PC-9 (cell line): ENCODE measurements at regions not wholly inside any gene's neighbourhood (a gene's known extent, or its start where the extent isn't known, plus 50 kb on each side); places are given as distances from the start of the nearest gene placed in this dataset.

ENCODE experiments used
- BruUV-seq: library from RNA; stranded (reverse); fragments of 400-500 nt; replicated peaks from 2 replicates; lab custom pipeline; 2021; lab: Mats Ljungman, UMichigan
- CTCF ChIA-PET: fragments of 300-600 bp; sonication (Branson Sonifier 250); formaldehyde crosslinking; loops from one replicate; lab custom pipeline; 2022; ENCODE audit warnings: antibody characterized with exemption; lab: Charles Lee
- POLR2A ChIA-PET: fragments of 300-600 bp; sonication (Branson Sonifier 250); formaldehyde crosslinking; loops from one replicate; lab custom pipeline; 2022; ENCODE audit warnings: antibody characterized with exemption; ENCODE audit not compliant: unreplicated experiment; lab: Charles Lee
- DNase-seq, 2 experiments: peaks; one replicate each; pipeline versions ENCODE4 v3.0.0 to v3.0.0-alpha.2; 2015 to 2022; ENCODE audit warnings: mixed read lengths in 1 of 2
- H2AFZ ChIP-seq: fragments of 200-600 bp; sonication (generic); 2 replicates; pipeline ENCODE4 v1.8.1; 2017; ENCODE audit warnings: antibody characterized with exemption
- H3F3A ChIP-seq: fragments of 200-600 bp; sonication (generic); 2 replicates; pipeline ENCODE4 v1.8.1; 2017; ENCODE audit warnings: antibody characterized with exemption, mild to moderate bottlenecking, low read depth; ENCODE audit not compliant: insufficient read depth
- H3K27ac ChIP-seq: fragments of 200-600 bp; sonication (generic); 2 replicates; pipeline ENCODE4 v1.6.1; 2016; ENCODE audit warnings: mixed run types
- H3K27me3 ChIP-seq: fragments of 200-600 bp; sonication (generic); 2 replicates; pipeline ENCODE4 v1.6.1; 2016; ENCODE audit warnings: low read depth, mixed run types; ENCODE audit not compliant: insufficient read depth
- H3K36me3 ChIP-seq: fragments of 200-600 bp; sonication (generic); 2 replicates; pipeline ENCODE4 v1.6.1; 2016; ENCODE audit warnings: low read depth, mixed run types
- H3K4me1 ChIP-seq: fragments of 200-600 bp; sonication (generic); replicated peaks from 2 replicates; pipeline ENCODE4 v1.6.1; 2016; ENCODE audit warnings: mixed run types; ENCODE audit not compliant: insufficient read depth
- H3K4me2 ChIP-seq: fragments of 200-600 bp; sonication (generic); 2 replicates; pipeline ENCODE4 v1.6.1; 2017; ENCODE audit warnings: mixed run types
- H3K4me3 ChIP-seq: fragments of 200-600 bp; sonication (generic); 2 replicates; pipeline ENCODE4 v1.6.1; 2016; ENCODE audit warnings: mixed run types
- H3K79me2 ChIP-seq: fragments of 200-600 bp; sonication (generic); 2 replicates; pipeline ENCODE4 v1.6.1; 2017; ENCODE audit warnings: low read depth, mixed run types
- H3K9me2 ChIP-seq: fragments of 200-600 bp; sonication (generic); 2 replicates; pipeline ENCODE4 v1.8.1; 2017; ENCODE audit warnings: mild to moderate bottlenecking; ENCODE audit not compliant: insufficient read depth
- H3K9me3 ChIP-seq: fragments of 200-600 bp; sonication (generic); 2 replicates; pipeline ENCODE4 v1.8.1; 2016; ENCODE audit warnings: low read depth; ENCODE audit not compliant: insufficient read depth
- H4K20me1 ChIP-seq: fragments of 200-600 bp; sonication (generic); 2 replicates; pipeline ENCODE4 v1.8.1; 2017; ENCODE audit not compliant: insufficient read depth
- EZH2 ChIP-seq: fragments of 200-600 bp; sonication (generic); IDR thresholded peaks from 2 replicates; pipeline ENCODE4 v1.8.0; 2017; ENCODE audit warnings: antibody characterized with exemption, low read depth
- intact Hi-C: fragments of 100-400 bp; cut with micrococcal nuclease; formaldehyde crosslinking; loops from one replicate; pipeline ENCODE4 v1.10.0; 2022; ENCODE audit not compliant: unreplicated experiment
- TF ChIP-seq, protein P1 (sequence below): fragments of 200-600 bp; sonication (generic); conservative IDR thresholded peaks from 2 replicates; pipeline ENCODE4 v1.6.1; 2017; ENCODE audit warnings: mixed run types, antibody characterized with exemption, mild to moderate bottlenecking, moderate library complexity

DNA sequence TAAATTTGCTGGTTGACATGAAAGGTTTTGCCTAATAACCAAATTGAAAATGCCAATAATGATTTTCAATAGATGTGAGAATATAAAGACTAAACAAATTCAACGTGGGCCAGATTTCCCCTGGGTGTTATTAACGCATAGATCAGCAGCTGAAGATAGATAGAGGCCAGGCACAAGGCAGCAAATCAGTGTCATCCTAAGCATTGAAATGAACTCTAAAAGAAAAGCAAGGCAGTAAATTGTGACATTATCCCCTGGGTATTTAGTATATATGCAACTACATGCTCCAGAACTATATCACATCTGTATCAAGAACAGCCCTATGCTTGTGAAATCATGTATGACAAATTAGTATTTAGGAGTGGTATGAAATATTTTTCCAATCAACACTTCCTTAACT, 167.1 kb upstream of the EPHA3 start:
- H3K9me2 ChIP-seq, result no peaks in the 10 kb centered on the region
- H3K36me3 ChIP-seq, result no peaks in the 10 kb centered on the region
- H3K4me2 ChIP-seq, result no peak overlapping the region
- DNase-seq, result no peak
- intact Hi-C loops, result no loop called here
- H3K79me2 ChIP-seq, result no peaks in the 10 kb centered on the region
- no peaks in the 10 kb centered on the region for H3K9me3 ChIP-seq
- no peaks in the 10 kb centered on the region for H3F3A ChIP-seq
- H4K20me1 ChIP-seq, result no peaks in the 10 kb centered on the region
- no TSS peak for BruUV-seq
- H3K4me1 ChIP-seq, result no peaks in the 10 kb centered on the region
- H3K27me3 ChIP-seq, result no peaks in the 10 kb centered on the region
- H3K4me3 ChIP-seq, result no peak overlapping the region
- ChIA-PET POLR2A (no interaction called here), CTCF (no interaction called here)
- H2AFZ ChIP-seq, result no peak overlapping the region
- TF ChIP-seq EZH2, result no peak
- TF ChIP-seq, protein P1, sequence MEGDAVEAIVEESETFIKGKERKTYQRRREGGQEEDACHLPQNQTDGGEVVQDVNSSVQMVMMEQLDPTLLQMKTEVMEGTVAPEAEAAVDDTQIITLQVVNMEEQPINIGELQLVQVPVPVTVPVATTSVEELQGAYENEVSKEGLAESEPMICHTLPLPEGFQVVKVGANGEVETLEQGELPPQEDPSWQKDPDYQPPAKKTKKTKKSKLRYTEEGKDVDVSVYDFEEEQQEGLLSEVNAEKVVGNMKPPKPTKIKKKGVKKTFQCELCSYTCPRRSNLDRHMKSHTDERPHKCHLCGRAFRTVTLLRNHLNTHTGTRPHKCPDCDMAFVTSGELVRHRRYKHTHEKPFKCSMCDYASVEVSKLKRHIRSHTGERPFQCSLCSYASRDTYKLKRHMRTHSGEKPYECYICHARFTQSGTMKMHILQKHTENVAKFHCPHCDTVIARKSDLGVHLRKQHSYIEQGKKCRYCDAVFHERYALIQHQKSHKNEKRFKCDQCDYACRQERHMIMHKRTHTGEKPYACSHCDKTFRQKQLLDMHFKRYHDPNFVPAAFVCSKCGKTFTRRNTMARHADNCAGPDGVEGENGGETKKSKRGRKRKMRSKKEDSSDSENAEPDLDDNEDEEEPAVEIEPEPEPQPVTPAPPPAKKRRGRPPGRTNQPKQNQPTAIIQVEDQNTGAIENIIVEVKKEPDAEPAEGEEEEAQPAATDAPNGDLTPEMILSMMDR, result no peak
- no peak overlapping the region for H3K27ac ChIP-seq

DNA sequence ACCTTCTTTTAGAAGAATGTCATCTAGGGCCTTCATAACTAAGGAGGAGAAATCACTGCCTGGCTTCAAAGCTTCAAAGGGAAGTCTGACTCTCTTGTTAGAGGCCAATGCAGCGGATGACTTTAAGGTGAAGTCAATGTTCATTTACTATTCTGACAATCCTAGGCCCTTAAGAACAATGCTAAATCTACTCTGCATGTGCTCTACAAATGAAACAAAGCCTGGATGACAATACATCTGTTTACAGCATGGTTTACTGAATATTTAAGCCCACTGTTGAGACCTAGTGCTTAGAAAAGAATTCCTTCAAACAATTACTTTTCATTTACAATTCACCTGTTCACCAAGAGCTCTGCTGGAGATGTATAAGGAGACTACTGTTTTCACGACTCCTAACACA, 160.4 kb upstream of the EPHA3 start:
- no peaks in the 10 kb centered on the region for H3F3A ChIP-seq
- no peaks in the 10 kb centered on the region for H3K9me2 ChIP-seq
- intact Hi-C loops, result no loop called here
- no peak overlapping the region for H3K4me3 ChIP-seq
- DNase-seq, result no peak
- ChIA-PET CTCF (no interaction called here), POLR2A (no interaction called here)
- TF ChIP-seq EZH2, result no peak
- TF ChIP-seq, protein P1, result no peak
- no peaks in the 10 kb centered on the region for H3K79me2 ChIP-seq
- no TSS peak for BruUV-seq
- H3K27ac ChIP-seq, result no peak overlapping the region
- no peaks in the 10 kb centered on the region for H3K27me3 ChIP-seq
- no peaks in the 10 kb centered on the region for H3K4me1 ChIP-seq
- H4K20me1 ChIP-seq, result no peaks in the 10 kb centered on the region
- H3K36me3 ChIP-seq, result no peaks in the 10 kb centered on the region
- H2AFZ ChIP-seq, result no peak overlapping the region
- no peaks in the 10 kb centered on the region for H3K9me3 ChIP-seq
- H3K4me2 ChIP-seq, result no peak overlapping the region

DNA sequence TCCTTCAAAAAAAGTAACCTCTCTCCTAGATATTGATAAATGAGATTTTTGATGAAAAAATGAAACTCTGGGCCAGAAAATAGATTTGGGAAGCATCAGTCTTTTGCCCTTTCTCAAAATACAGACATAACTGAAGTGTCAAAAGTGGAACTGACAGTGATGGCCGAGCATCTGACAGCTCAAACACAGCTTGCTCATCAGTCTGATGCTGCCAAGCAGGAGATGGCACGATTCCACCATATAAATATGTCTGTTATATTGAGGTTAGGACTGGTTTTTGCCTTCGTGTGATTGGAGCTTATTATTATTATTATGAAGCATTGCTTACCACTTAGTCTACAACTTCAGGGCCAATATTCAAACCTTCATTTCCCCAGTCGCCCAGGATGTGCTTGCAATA, 152.6 kb upstream of the EPHA3 start:
- H3K4me3 ChIP-seq, result no peak overlapping the region
- H4K20me1 ChIP-seq, result no peaks in the 10 kb centered on the region
- no peaks in the 10 kb centered on the region for H3K79me2 ChIP-seq
- no peak overlapping the region for H3K27ac ChIP-seq
- CTCF ChIA-PET, result no interaction called here
- no TSS peak for BruUV-seq
- no peaks in the 10 kb centered on the region for H3K9me2 ChIP-seq
- intact Hi-C loops, result no loop called here
- POLR2A ChIA-PET, result no interaction called here
- no peaks in the 10 kb centered on the region for H3F3A ChIP-seq
- no peaks in the 10 kb centered on the region for H3K27me3 ChIP-seq
- H3K4me2 ChIP-seq, result no peak overlapping the region
- H3K4me1 ChIP-seq, result no peaks in the 10 kb centered on the region
- no peaks in the 10 kb centered on the region for H3K9me3 ChIP-seq
- H2AFZ ChIP-seq, result no peak overlapping the region
- H3K36me3 ChIP-seq, result no peaks in the 10 kb centered on the region
- TF ChIP-seq, protein P1, result no peak
- TF ChIP-seq EZH2, result no peak
- no peak for DNase-seq
